Peyer's patch (tissue), 4 donors: ENCODE measurements at regions not wholly inside any gene's neighbourhood (a gene's known extent, or its start where the extent isn't known, plus 50 kb on each side); places are given as distances from the start of the nearest gene placed in this dataset.

ENCODE experiments used
- POLR2A ChIP-seq, 2 donors: fragments of 450-650 bp; IDR thresholded peaks; one replicate each; pipeline ENCODE4 v1.5.1; 2017; ENCODE audit warnings: antibody characterized with exemption in 2 of 2, mild to moderate bottlenecking in 2 of 2, moderate library complexity in 2 of 2
- TF ChIP-seq, protein P1 (sequence below), 6 experiments: fragments of 450-650 bp in 4 of 6; fragments of 200-600 bp in 2 of 6; sonication (generic) in 1 of 6; IDR thresholded peaks; one replicate each; pipeline ENCODE4 v1.5.1; 2017 to 2019; ENCODE audit warnings: antibody characterized with exemption in 6 of 6, mild to moderate bottlenecking in 3 of 6, moderate library complexity in 1 of 6

DNA sequence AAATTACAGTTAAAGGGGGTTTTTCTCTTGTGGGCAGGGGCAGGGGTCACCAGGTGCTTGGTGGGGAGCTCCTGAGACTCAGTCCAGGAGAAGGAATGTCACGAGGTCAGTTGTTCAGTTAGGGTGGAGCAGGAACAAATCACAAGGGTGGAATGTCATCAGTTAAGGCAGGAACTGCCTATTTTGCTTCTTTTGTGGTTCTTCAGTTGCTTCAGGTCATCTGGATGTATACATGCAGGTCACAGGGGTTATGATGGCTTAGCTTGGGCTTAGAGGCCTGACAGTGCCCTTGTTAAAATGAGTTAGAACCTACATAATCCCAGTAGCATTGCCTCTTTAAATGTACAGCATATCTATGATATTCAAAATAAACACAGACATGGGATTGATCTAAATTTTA, 120.2 kb upstream of the CHD2 start:
- TF ChIP-seq, protein P1, sequence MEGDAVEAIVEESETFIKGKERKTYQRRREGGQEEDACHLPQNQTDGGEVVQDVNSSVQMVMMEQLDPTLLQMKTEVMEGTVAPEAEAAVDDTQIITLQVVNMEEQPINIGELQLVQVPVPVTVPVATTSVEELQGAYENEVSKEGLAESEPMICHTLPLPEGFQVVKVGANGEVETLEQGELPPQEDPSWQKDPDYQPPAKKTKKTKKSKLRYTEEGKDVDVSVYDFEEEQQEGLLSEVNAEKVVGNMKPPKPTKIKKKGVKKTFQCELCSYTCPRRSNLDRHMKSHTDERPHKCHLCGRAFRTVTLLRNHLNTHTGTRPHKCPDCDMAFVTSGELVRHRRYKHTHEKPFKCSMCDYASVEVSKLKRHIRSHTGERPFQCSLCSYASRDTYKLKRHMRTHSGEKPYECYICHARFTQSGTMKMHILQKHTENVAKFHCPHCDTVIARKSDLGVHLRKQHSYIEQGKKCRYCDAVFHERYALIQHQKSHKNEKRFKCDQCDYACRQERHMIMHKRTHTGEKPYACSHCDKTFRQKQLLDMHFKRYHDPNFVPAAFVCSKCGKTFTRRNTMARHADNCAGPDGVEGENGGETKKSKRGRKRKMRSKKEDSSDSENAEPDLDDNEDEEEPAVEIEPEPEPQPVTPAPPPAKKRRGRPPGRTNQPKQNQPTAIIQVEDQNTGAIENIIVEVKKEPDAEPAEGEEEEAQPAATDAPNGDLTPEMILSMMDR (IDR thresholded peaks at IDR 0.05) = no peak
- TF ChIP-seq POLR2A (IDR thresholded peaks at IDR 0.05) = no peak
